IMR-90 (cell line): ENCODE measurements at regions not wholly inside any gene's neighbourhood (a gene's known extent, or its start where the extent isn't known, plus 50 kb on each side); places are given as distances from the start of the nearest gene placed in this dataset.

Experiments
- BHLHE40 ChIP-seq: fragments of 150-350 bp; IDR thresholded peaks from 2 replicates; pipeline ENCODE4 v1.6.1; 2016; ENCODE audit warnings: mild to moderate bottlenecking, low read depth, low read length
- CEBPB ChIP-seq: IDR thresholded peaks from 2 replicates; pipeline ENCODE4 v1.6.1; 2012; ENCODE audit warnings: low read depth, low read length, improper control_type of control experiment
- CHD1 ChIP-seq: IDR thresholded peaks from 2 replicates; pipeline ENCODE4 v1.6.1; 2012; ENCODE audit warnings: low read depth, low read length, improper control_type of control experiment
- CTCF ChIP-seq: conservative IDR thresholded peaks from 2 replicates; pipeline ENCODE4 v1.5.1; 2012; ENCODE audit warnings: mild to moderate bottlenecking, low read depth, low read length, improper control_type of control experiment
- FOS ChIP-seq: fragments of 150-350 bp; IDR thresholded peaks from 2 replicates; pipeline ENCODE4 v1.6.1; 2016; ENCODE audit warnings: low read depth, low read length
- POLR2A ChIP-seq: IDR thresholded peaks from 2 replicates; pipeline ENCODE4 v1.6.1; 2012; ENCODE audit warnings: mild to moderate bottlenecking, low read depth, low read length
- RCOR1 ChIP-seq: IDR thresholded peaks from 2 replicates; pipeline ENCODE4 v1.6.1; 2012; ENCODE audit warnings: mild to moderate bottlenecking, low read length, improper control_type of control experiment; ENCODE audit not compliant: insufficient replicate concordance
- RFX5 ChIP-seq: IDR thresholded peaks from 2 replicates; pipeline ENCODE4 v1.8.0; 2012; ENCODE audit warnings: low read depth, mild to moderate bottlenecking, low read length, moderate library complexity
- SMC3 ChIP-seq: fragments of 150-350 bp; IDR thresholded peaks from 2 replicates; pipeline ENCODE4 v1.6.1; 2016; ENCODE audit warnings: low read depth, mild to moderate bottlenecking, antibody characterized with exemption, low read length, moderate library complexity
- USF2 ChIP-seq: fragments of 150-350 bp; IDR thresholded peaks from 2 replicates; pipeline ENCODE4 v1.6.1; 2017; ENCODE audit warnings: mild to moderate bottlenecking, antibody characterized with exemption, low read length, low read depth

- TF ChIP-seq POLR2A (no peak), CTCF (no peak), SMC3 (no peak), CHD1 (no peak), RFX5 (no peak), USF2 (no peak), FOS (no peak), BHLHE40 (no peak), RCOR1 (no peak), CEBPB (no peak)
These were observed 131.7 kb upstream of the CPNE8 start for GRCh38 chr12:39037115-39037514.
